HL-60/S4 (cell line): ENCODE measurements at regions not wholly inside any gene's neighbourhood (a gene's known extent, or its start where the extent isn't known, plus 50 kb on each side); places are given as distances from the start of the nearest gene placed in this dataset.
"Not testable (repeated sequence)": the region's sequence is repeated elsewhere in the genome, so short reads cannot be mapped to it uniquely, and the experiment has no call there.

Experiments used
- in situ Hi-C: fragments of 300-500 bp; cut with MboI; formaldehyde crosslinking; loops from 2 replicates; pipeline ENCODE4 v1.14.3; 2022; ENCODE audit warnings: low sequenced_read_pairs

- in situ Hi-C loops, result no loop called here
These were observed 333.3 kb downstream of the BCOR start for GRCh38 chrX:39764441-39764914.

DNA sequence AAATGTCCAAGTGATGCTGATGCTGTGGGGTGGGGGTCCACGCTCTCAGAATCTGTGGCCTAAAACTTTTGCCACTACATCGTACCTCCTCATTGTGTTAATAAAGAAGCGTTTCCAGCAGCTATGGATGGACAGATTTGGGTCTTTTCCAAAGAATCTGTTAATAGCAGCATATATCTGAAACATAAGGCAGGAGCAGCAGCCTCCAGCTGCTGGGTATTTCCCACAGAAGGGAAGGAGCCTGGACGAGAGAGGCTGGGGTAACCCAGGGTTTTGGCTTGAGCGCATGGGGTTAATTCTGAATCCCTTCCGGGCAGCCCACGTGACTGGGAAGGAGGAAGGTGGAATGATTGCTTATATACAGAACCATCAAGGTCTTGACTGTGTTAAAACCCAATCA, 332.4 kb downstream of the BCOR start:
- in situ Hi-C loops, result no loop called here

GRCh38 chrX:39766085-39766726, 331.6 kb downstream of the BCOR start:
- in situ Hi-C loops, result no loop called here

DNA sequence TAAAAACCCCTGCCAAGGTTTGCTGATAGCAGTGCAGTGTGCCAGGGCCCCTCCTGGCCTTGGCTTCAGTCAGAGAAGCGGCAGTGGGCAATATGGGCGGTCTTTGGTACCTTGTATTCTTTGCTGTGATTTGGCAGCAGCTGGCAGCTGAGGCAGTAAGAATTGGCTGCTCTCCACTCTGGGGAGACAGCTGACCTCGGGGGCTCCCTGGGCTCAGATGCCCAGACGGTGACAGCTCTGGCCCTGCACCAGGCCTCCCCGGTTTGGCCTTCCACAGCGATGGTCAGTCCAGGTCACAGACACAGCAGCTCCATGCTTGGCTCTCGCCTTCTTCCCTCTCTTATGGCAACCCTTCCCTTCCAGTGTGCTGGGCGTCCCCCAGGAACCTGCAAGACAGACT, 330.9 kb downstream of the BCOR start:
- in situ Hi-C loops, result no loop called here

DNA sequence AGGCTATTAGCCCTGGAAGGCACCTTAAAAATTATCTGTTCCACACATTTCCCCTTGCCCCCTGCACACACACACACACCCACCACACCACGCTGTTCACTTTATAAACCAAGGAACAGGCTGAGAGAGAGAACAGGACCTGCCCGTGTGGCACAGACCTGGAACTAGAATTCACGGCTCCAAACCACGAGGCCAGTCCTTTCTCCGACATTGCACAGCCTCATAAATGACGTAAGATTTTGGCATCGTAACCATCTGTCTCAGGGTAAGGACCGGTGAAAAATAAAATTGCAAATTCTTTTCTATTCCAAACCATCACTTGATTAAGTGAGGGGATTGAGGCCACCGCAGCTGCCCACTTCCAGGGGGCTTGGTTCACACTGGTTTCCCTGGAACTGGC, 330.3 kb downstream of the BCOR start:
- in situ Hi-C loops, result no loop called here

DNA sequence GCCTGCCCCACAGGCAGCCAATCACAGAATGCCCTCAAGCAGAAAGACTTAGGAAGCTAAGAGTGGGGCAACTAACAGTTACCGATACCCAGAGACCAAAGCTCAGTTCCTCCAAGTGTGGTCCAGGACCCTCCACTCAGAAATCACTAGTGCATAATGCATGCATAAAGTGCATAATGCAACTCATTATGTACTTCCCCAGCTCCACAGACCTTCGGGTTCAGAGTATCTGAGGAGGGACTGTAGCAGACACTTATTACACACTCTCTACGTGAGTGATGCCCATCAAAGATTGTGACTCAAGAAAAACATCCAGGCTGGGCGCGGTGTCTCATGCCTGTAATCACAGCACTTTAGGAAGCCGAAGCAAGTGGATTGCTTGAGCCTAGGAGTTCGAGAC, 328.0 kb downstream of the BCOR start:
- in situ Hi-C loops, result no loop called here

- in situ Hi-C loops, result no loop called here
These were observed 326.7 kb downstream of the BCOR start for GRCh38 chrX:39771089-39771488.

- in situ Hi-C loops, result no loop called here
These were observed 325.5 kb downstream of the BCOR start for GRCh38 chrX:39772057-39772832.

DNA sequence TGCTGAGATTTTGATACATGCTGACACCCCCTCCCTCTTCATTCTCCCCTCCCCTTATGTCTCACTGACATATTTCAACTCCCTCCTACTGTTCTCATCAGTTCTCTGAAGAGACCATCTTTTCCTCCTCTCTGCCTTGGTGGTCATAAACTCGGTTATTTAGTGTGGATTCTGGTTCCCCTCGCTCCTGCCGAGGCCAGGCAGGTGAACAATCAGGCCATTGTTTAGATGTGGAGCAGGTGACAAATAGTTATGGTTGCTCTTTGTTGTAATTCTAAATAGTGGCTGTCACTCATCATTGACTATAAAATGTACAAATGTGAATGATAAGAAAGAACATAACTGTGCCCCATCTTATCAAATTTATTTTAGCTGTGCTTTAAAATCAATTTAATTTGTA, 324.6 kb downstream of the BCOR start:
- in situ Hi-C loops, result no loop called here

GRCh38 chrX:39773923-39774773, 323.6 kb downstream of the BCOR start:
- in situ Hi-C loops, result no loop called here

DNA sequence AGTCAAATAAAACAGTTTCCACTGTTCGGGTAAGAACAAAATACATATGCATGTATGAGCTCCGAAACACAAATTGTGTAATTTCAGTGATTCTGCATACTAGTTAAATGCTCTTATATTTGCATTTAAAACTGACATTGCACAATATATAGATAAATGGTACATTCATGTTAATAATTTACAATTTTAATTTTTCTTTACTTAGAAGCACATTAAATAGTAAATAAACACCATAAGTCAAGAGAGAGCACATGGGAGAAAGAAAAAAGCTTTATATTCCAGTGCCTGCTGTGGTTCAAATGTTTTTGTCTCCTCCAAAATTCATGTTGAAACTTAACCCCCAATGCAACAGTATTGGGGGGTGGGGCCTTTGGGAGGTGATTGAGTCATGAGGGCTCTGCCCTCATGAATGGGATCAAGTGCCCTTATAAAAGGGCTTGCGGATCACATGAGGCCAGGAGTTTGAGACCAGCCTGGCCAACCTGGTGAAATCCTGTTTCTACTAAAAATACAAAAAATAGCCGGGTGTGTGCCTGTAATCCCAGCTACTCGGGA, 322.9 kb downstream of the BCOR start:
- in situ Hi-C loops, result no loop called here

DNA sequence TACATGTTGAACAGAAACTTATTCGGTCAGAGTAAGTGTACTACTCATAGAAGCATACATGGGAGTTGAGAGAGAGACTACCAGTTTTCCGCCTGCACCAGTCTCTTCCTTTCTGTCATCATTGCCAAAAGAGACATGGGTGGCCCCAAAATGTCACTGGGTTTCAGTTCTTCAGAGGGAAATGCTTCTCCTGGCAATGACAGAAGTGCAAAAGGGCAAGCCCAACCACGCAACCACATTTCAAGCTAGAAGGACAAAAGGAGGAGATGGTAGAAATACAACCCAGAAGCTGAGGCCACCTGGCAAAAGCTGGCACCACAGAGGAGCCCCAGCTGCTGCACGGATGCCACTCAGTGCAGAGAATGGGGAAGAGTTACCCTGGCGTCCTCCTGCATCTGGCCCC, 320.1 kb downstream of the BCOR start:
- in situ Hi-C loops, result no loop called here

GRCh38 chrX:39779952-39780783, 317.6 kb downstream of the BCOR start:
- in situ Hi-C loops, result no loop called here

DNA sequence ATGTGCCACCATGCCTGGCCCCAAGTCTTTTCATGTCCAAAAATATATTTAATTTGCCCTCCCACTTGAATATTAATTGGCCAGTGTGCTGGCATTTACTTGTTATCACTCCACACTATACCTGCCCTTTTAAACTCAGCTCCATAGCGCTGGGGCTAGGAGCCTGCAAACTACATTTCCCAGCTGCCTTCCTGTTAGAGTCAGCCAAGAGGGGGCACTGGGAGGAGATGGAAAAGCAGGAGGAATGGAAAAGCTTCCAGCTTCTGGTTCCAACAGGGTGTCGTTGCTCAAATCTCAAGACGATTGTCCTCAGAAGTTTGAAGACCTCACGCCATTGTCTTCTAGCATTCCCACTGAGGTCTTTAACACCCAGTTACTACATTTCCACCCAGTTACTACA, 315.5 kb downstream of the BCOR start:
- in situ Hi-C loops, result no loop called here

DNA sequence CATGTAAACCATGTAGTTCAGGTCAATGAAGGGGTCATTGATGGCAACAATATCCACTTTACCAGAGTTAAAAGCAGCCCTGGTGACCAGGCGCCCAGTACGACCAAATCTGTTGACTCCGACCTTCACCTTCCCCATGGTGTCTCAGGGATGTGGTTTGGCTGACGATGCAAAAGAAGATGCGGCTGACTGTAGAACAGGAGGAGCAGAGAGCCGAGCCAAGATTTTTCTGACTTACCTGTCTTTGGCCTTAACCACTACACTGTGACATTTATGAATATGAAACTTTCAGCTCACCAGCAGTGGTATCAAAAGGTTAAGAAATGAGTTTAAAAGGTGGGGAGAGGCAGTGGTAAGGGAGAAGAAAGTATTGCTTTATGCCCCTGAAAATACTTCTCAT, 309.8 kb downstream of the BCOR start:
- in situ Hi-C loops, result no loop called here

- in situ Hi-C loops, result no loop called here
These were observed 309.2 kb downstream of the BCOR start for GRCh38 chrX:39788521-39788920.

- in situ Hi-C loops, result no loop called here
These were observed 306.1 kb downstream of the BCOR start for GRCh38 chrX:39791691-39792090.

GRCh38 chrX:39795605-39796004, 302.2 kb downstream of the BCOR start:
- in situ Hi-C loops, result no loop called here

GRCh38 chrX:39796856-39797255, 300.9 kb downstream of the BCOR start:
- in situ Hi-C loops, result no loop called here

- in situ Hi-C loops, result not testable (repeated sequence)
These were observed 299.3 kb downstream of the BCOR start for GRCh38 chrX:39798488-39798887.
